GM18867 (cell line): ENCODE measurements at regions not wholly inside any gene's neighbourhood (a gene's known extent, or its start where the extent isn't known, plus 50 kb on each side); places are given as distances from the start of the nearest gene placed in this dataset.

Experiments used
- ATAC-seq: cut with Tn5 transposase; IDR thresholded peaks from one replicate; pipeline ENCODE4 v1.9.1; 2021; ENCODE audit warnings: mild to moderate bottlenecking, moderate library complexity; ENCODE audit not compliant: unreplicated experiment

- ATAC-seq = no peak
These were observed 305.8 kb downstream of the CDH26 start for GRCh38 chr20:60263725-60264709.

- no peak for ATAC-seq
These were observed 308.1 kb downstream of the CDH26 start for GRCh38 chr20:60266177-60266823.

- no peak for ATAC-seq
These were observed 310.3 kb downstream of the CDH26 start for GRCh38 chr20:60268491-60268890.

GRCh38 chr20:60269573-60270162 lies 311.4 kb downstream of the CDH26 start:
- ATAC-seq = no peak

DNA sequence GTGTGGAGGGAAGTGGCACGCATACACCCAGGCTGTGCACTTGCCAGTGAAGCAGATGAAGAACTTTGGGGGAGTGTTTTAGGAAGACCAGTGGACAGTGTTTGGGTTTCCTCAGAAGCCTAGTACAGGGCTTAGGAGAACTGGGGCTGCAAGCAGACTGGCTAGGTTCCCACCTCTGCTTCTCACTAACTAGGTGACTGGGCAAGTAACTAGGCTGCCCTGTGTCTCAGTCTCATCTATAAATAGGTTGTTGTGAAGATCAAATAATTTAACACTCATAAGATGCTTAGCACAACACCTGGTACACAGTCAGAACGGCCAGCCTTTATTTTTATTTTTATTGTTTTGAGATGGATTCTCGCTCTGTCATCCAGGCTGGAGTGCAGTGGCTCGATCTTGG lies 312.1 kb downstream of the CDH26 start:
- ATAC-seq = no peak

DNA sequence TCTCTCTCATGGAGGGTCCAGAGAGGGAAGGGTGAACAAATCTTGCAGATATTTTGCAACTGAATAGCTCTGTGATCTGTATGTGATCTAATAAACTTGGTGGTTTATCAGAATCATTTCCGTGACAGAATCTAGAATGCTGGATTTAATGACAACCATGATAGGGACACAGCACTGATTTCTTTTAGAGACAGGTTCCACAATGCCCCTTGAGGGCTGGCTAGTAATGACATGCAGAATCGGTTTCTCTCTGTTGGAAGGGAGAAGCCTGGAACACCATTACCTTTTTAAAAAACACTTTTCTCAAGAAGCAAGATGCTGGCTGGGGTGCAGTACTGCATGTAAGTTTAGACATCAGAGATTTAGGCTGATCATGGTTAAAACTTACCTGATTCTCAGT lies 313.4 kb downstream of the CDH26 start:
- no peak for ATAC-seq

DNA sequence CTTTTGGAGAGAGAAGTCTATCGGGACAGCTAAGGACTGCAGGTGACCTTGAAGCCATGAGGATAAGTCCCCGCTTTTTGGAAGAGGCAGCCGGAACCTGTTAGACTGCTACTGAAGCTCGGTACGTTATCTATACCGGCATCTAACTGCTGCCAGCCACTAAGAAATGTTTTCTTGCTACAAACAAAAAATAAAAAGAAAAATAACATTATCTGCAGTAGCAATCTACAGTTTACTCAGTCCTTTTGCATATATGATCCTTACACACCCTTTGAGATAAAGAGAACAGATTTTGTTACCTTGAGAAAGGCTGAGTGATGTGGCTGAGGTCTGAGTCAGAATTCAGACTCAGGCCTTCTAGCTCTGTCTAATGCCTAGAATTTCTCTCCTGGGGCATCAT lies 314.6 kb downstream of the CDH26 start:
- ATAC-seq = no peak

- no peak for ATAC-seq
These were observed 316.5 kb downstream of the CDH26 start for GRCh38 chr20:60274717-60275116.

- ATAC-seq = no peak
These were observed 323.1 kb downstream of the CDH26 start for GRCh38 chr20:60281295-60281694.

GRCh38 chr20:60283281-60283680 lies 325.1 kb downstream of the CDH26 start:
- ATAC-seq = no peak

GRCh38 chr20:60286764-60287163 lies 328.5 kb downstream of the CDH26 start:
- no peak for ATAC-seq

- ATAC-seq = no peak
These were observed 330.7 kb downstream of the CDH26 start for GRCh38 chr20:60288945-60289344.

GRCh38 chr20:60292001-60292520 lies 333.8 kb downstream of the CDH26 start:
- ATAC-seq = no peak

DNA sequence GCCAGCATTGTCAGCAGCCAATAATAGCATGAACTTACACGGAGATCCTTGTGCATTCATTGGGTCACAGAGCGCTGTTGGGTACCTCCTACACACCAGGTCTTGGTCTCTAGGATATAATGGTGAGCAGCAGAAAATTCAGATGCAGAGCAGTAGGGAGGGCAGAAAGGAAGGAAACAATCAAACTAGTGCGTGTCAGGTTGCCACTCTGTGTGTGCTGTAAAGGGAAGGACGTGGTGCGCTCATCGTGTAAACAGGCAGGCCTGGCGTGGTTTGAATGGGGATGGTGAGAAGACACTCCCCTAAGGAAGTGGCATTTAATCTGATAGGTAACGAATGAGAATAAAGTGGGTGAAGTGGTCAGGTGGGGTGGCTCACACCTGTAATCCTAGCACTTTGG lies 336.4 kb downstream of the CDH26 start:
- ATAC-seq = no peak

DNA sequence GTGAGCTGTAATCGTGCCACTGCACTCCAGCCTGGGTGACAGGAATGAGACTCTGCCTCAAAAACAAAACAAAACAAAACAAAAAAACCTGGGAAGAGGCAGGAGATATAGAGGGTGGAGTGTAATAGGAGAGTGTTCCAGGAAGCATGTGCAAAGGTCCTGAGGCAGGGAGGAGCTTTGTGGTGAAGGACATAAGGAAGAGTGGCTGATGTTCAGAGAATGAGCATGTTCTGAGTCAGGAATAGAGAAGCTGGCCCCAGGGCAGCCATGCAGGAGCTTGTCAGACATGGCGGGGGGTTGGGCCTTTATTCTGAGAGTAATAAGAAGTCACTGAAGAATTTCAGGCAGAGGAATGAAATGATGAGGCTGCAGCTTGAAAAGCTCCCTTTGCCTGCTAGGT lies 337.0 kb downstream of the CDH26 start:
- ATAC-seq = no peak

GRCh38 chr20:60297649-60298048 lies 339.4 kb downstream of the CDH26 start:
- ATAC-seq = no peak

DNA sequence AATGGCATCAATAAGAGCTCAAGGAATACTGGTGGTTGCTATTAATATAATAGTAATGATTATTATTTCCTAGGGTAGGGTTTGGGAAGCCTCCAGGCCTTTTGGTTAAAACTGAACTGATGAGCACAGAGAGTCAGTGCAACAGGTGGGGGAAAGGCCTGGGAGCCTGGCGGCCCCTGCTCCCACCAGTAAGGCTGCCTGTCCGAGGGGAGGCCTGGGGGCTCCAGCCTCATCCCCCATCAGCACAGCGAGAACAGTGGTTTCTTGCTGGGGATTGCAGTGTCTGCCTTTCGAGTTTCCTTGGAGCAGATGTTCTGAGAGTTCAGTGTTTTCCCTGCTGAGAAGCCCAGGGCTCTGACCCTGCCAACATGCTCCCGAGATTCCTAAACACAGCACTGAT lies 340.4 kb downstream of the CDH26 start:
- no peak for ATAC-seq

- no peak for ATAC-seq
These were observed 341.7 kb downstream of the CDH26 start for GRCh38 chr20:60299951-60300350.

DNA sequence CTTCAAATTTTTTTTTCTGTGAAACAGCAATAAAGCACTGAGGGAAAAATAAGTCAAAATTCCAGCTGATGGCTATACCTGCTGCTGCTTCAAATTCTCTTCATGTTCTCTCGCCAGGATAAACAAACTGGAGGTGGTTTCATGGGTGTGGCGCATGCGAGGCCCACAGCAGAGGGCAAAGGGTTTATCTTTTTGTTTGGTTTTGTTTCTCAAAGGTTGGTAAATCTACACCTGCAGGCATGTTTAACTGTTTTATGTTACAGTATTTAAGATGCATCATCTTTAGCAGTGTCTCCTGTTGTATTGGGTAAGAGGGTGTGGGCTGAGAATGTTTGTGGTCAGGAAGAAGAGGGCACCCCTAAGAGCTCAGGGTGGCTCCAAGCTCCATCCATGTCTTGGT lies 342.2 kb downstream of the CDH26 start:
- ATAC-seq = no peak

- ATAC-seq = no peak
These were observed 344.7 kb downstream of the CDH26 start for GRCh38 chr20:60302875-60303274.

GRCh38 chr20:60304026-60304590 lies 345.9 kb downstream of the CDH26 start:
- ATAC-seq = no peak
